HepG2 (cell line): ENCODE measurements at regions not wholly inside any gene's neighbourhood (a gene's known extent, or its start where the extent isn't known, plus 50 kb on each side); places are given as distances from the start of the nearest gene placed in this dataset.

Source experiments
- ATAC-seq: fragments of 200-7000 bp; cut with Tn5 transposase; 3 replicates; pipeline ENCODE4 v1.9.1; 2020; ENCODE audit warnings: mild to moderate bottlenecking, moderate library complexity
- BruUV-seq: library from RNA; stranded (reverse); fragments of 400-500 nt; replicated peaks from 2 replicates; lab custom pipeline; 2021; lab: Mats Ljungman, UMichigan
- CTCF ChIA-PET: fragments of 300-600 bp; formaldehyde crosslinking; extraction: SDS; loops from one replicate; lab custom pipeline; 2021; ENCODE audit warnings: low total read pairs, inconsistent platforms, low intra/inter-chr PET ratio; lab: Yijun Ruan, JAX
- POLR2A ChIA-PET: fragments of 350-600 bp; sonication (Branson Sonifier 250); formaldehyde crosslinking; loops from one replicate; lab custom pipeline; 2020; ENCODE audit warnings: antibody characterized with exemption, inconsistent platforms; lab: Yijun Ruan, JAX
- DNase-seq: peaks from one replicate; pipeline ENCODE4 v3.0.0-alpha.2; 2015; ENCODE audit warnings: low spot score
- FAIRE-seq: peaks from 3 replicates; lab custom pipeline; 2011; peaks lifted over from hg19 to GRCh38; lab: Jason Lieb, UNC
- H2AFZ ChIP-seq: one replicate; pipeline ENCODE4 v1.6.1; 2011; ENCODE audit warnings: low read length, inconsistent platforms
- H3K27ac ChIP-seq: fragments of 300-600 bp; 3 replicates; pipeline ENCODE4 v1.8.0; 2011; ENCODE audit warnings: mixed run types, mild to moderate bottlenecking, mixed read lengths, low read length, inconsistent platforms; ENCODE audit not compliant: insufficient read depth; ENCODE audit errors: extremely low read length
- H3K27me3 ChIP-seq, 2 experiments: fragments of 200-600 bp in 1 of 2; 2 replicates in 1 of 2; 3 replicates in 1 of 2; pipeline versions ENCODE4 v1.6.0 to v1.8.0; 2011; ENCODE audit warnings: low read length in 2 of 2, mild to moderate bottlenecking in 2 of 2, moderate library complexity in 2 of 2, inconsistent platforms in 1 of 2; ENCODE audit not compliant: insufficient read depth in 2 of 2, control insufficient read depth in 1 of 2
- H3K36me3 ChIP-seq, 2 experiments: fragments of 200-600 bp in 1 of 2; replicated peaks in 1 of 2; 2 replicates in 1 of 2; 3 replicates in 1 of 2; pipeline versions ENCODE4 v1.5.1 to v1.8.0; 2011; ENCODE audit warnings: low read length in 2 of 2, inconsistent platforms in 1 of 2; ENCODE audit not compliant: insufficient read depth in 2 of 2, control insufficient read depth in 1 of 2
- H3K4me1 ChIP-seq: 2 replicates; pipeline ENCODE4 v1.5.1; 2012; ENCODE audit warnings: low read length, inconsistent platforms; ENCODE audit not compliant: insufficient read depth
- H3K4me2 ChIP-seq: 2 replicates; pipeline ENCODE4 v1.6.0; 2011; ENCODE audit warnings: low read depth, low read length, inconsistent platforms
- H3K4me3 ChIP-seq, 3 experiments: fragments of 200-600 bp in 1 of 3; sonication (generic), shearing (Covaris generic) in 1 of 3; replicated peaks in 1 of 3; 2 replicates each; pipeline ENCODE4 v1.5.1; 2011 to 2016; ENCODE audit warnings: low read length in 3 of 3, inconsistent platforms in 2 of 3, low read depth in 2 of 3, mild to moderate bottlenecking in 2 of 3, control low read depth in 1 of 3, mixed read lengths in 1 of 3; ENCODE audit not compliant: insufficient read depth in 1 of 3
- H3K79me2 ChIP-seq: one replicate; pipeline ENCODE4 v1.6.1; 2011; ENCODE audit warnings: low read length, inconsistent platforms; ENCODE audit not compliant: insufficient read depth
- H3K9ac ChIP-seq: 2 replicates; pipeline ENCODE4 v1.6.0; 2011; ENCODE audit warnings: mild to moderate bottlenecking, low read depth, low read length, inconsistent platforms; ENCODE audit not compliant: insufficient read depth
- H3K9me3 ChIP-seq: 2 replicates; pipeline ENCODE4 v1.5.1; 2012; ENCODE audit warnings: mild to moderate bottlenecking, low read length
- H4K20me1 ChIP-seq: 2 replicates; pipeline ENCODE4 v1.6.0; 2011; ENCODE audit warnings: inconsistent platforms, mild to moderate bottlenecking, low read length, moderate library complexity; ENCODE audit not compliant: insufficient read depth
- ELF4 ChIP-seq: sonication (generic); formaldehyde crosslinking; IDR thresholded peaks from 2 replicates; pipeline ENCODE4 v1.5.0; 2020; ENCODE audit warnings: missing genetic modification reagents, mild to moderate bottlenecking, moderate library complexity, borderline replicate concordance
- MXD1 ChIP-seq: sonication (generic); formaldehyde crosslinking; IDR thresholded peaks from 2 replicates; pipeline ENCODE4 v1.4.0; 2020; ENCODE audit warnings: mild to moderate bottlenecking, missing genetic modification reagents
- MZF1 ChIP-seq: sonication (generic); formaldehyde crosslinking; IDR thresholded peaks from 2 replicates; pipeline ENCODE4 v1.8.1; 2023; ENCODE audit warnings: mild to moderate bottlenecking, missing genetic modification reagents, borderline replicate concordance
- POLR2AphosphoS5 ChIP-seq: IDR thresholded peaks from 2 replicates; pipeline ENCODE4 v1.6.1; 2012; ENCODE audit warnings: low read depth, low read length
- PRMT3 ChIP-seq: sonication (generic); formaldehyde crosslinking; IDR thresholded peaks from 2 replicates; pipeline ENCODE4 v1.8.1; 2022; ENCODE audit warnings: low read depth, mild to moderate bottlenecking, moderate library complexity, missing genetic modification reagents, borderline replicate concordance
- SAP130 ChIP-seq: IDR thresholded peaks from 2 replicates; pipeline ENCODE4 v1.6.1; 2016; ENCODE audit warnings: low read depth
- YEATS4 ChIP-seq: sonication (generic); formaldehyde crosslinking; IDR thresholded peaks from 2 replicates; pipeline ENCODE4 v1.4.0; 2020; ENCODE audit warnings: missing genetic modification reagents, borderline replicate concordance
- ZBTB49 ChIP-seq: sonication (generic); formaldehyde crosslinking; IDR thresholded peaks from 2 replicates; pipeline ENCODE4 v1.4.0; 2020; ENCODE audit warnings: missing genetic modification reagents, borderline replicate concordance
- ZNF234 ChIP-seq: sonication (generic); formaldehyde crosslinking; conservative IDR thresholded peaks from 2 replicates; pipeline ENCODE4 v1.5.1; 2020; ENCODE audit warnings: mild to moderate bottlenecking, missing genetic modification reagents
- WGBS: methylation state at CpG from one replicate; pipeline ENCODE4 v1.1.6; 2017; ENCODE audit warnings: low lambda C conversion rate; 5-methylcytosine and 5-hydroxymethylcytosine counted together
- in situ Hi-C: cut with HindIII; loops from 2 replicates; pipeline ENCODE4 v1.10.0; 2017; ENCODE audit warnings: low pct_unique_long_range_greater_than_20kb; ENCODE audit not compliant: extremely low pct_ligation_motif_present
- intact Hi-C: fragments of 100-400 bp; cut with micrococcal nuclease; formaldehyde crosslinking; loops from one replicate; pipeline ENCODE4 v1.10.0; 2022; ENCODE audit not compliant: unreplicated experiment

- in situ Hi-C loops (no loop called here), intact Hi-C loops (no loop called here)
- ChIA-PET CTCF (no interaction called here), POLR2A (no interaction called here)
- no peak for TF ChIP-seq POLR2AphosphoS5
- TF ChIP-seq PRMT3, result no peak
- TF ChIP-seq SAP130 (CRISPR knock-in tag), result no peak
- no peak for TF ChIP-seq YEATS4
- no peak for TF ChIP-seq ZBTB49 (CRISPR knock-in tag)
- no peak for DNase-seq
- H3K4me2 ChIP-seq, result no peak overlapping the region
- H3K4me1 ChIP-seq, result no peaks in the 10 kb centered on the region
- H3K9ac ChIP-seq, result no peak overlapping the region
- no TSS peak for BruUV-seq
- H2AFZ ChIP-seq, result no peak overlapping the region
- no peaks in the 10 kb centered on the region for H3K36me3 ChIP-seq
- no peaks in the 10 kb centered on the region for H4K20me1 ChIP-seq
- 4% methylated on average over 2 of the region's 2 CpGs for WGBS
- H3K27ac ChIP-seq, result no peak overlapping the region
- FAIRE-seq, result no peak
- ATAC-seq, result no peak
- no peaks in the 10 kb centered on the region for H3K27me3 ChIP-seq
- no peaks in the 10 kb centered on the region for H3K79me2 ChIP-seq
- H3K9me3 ChIP-seq, result no peaks in the 10 kb centered on the region
- no peak overlapping the region for H3K4me3 ChIP-seq
These were observed 365.3 kb upstream of the IGFBP3 start for GRCh38 chr7:46286356-46286755.

- intact Hi-C loops, result no loop called here
- FAIRE-seq, result no peak
- 0% methylated on average over 1 of the region's 1 CpG for WGBS
- no peak for ATAC-seq
- no TSS peak for BruUV-seq
- no peaks in the 10 kb centered on the region for H3K4me1 ChIP-seq
- POLR2A ChIA-PET, result no interaction called here
- H3K27me3 ChIP-seq, result no peaks in the 10 kb centered on the region
- H3K4me3 ChIP-seq, result no peak overlapping the region
- TF ChIP-seq MXD1 (CRISPR knock-in tag) (no peak), ZNF234 (no peak), ELF4 (no peak), MZF1 (CRISPR knock-in tag) (no peak)
- TF ChIP-seq, all 625 proteins: peak for 0
- Histone ChIP-seq H3K36me3 (no peaks in the 10 kb centered on the region), H3K9ac (no peak overlapping the region), H3K4me2 (no peak overlapping the region), H3K79me2 (no peaks in the 10 kb centered on the region), H4K20me1 (no peaks in the 10 kb centered on the region), H3K9me3 (no peaks in the 10 kb centered on the region), H3K27ac (no peak overlapping the region), H2AFZ (no peak overlapping the region)
- in situ Hi-C loops, result no loop called here
- no peak for DNase-seq
- CTCF ChIA-PET, result no interaction called here
These were observed 364.8 kb upstream of the IGFBP3 start for GRCh38 chr7:46285878-46286277.
